ENCODE measurements at regions not wholly inside any gene's neighbourhood (a gene's known extent, or its start where the extent isn't known, plus 50 kb on each side); places are given as distances from the start of the nearest gene placed in this dataset.
A peak's percentile ranks its signal among the peaks of the same experiment; 100 is the strongest.

DNA sequence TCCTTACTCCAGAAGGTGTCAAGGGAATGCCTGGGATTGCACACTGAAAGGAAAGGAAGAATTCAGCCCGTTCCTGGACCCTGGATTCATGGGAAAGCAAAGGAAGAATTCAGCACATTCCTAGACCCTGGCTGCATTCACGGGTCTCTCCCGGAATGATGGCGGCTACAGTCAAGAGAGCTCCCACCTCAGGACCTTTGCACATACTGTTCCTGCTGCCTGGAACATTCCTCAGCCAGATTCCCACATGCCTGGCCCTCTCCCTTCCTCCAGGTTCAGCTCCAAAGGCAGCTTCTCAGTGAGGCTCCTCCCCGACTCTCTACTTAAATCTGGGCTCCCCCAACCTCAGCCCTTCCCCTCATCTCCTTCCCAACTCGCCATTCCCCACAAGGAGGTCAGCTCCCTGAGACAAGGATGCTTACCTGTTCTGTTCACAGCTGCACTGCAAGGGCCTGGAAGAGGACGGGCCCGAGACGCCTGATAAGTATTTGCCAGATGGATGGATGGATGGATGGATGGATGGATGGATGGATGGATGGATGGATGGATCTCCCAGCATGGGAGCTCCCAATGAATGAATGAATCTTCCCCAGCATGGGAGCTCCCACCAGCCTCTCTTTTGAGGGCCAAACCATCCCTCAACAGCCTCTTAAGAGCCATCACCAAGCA lies 77.4 kb downstream of the NCOR2 start:
- no peak for DNase-seq (ENCODE audit: low read depth in 4 of 4, low spot score in 2 of 4)

DNA sequence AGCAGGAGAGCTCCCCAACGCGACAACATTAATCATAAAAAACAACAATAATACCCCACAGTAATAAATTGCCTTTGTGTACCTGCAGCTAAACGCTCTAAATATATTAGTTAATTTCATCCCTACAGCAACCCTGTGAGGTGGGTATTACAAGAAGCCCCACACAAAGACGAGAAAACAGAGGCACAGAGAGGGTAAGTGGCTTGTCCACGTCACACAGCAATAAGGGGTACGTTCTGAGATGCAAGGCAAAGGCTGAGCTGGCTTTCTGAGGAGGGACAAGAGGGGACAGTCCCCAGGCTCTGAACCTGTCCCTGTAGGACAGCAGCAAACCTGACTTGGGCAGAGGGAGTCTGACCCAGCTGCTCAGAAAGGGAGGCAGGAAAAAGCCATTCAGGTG lies 78.2 kb downstream of the NCOR2 start:
- DNase-seq (ENCODE audit: low read depth in 4 of 4, low spot score in 2 of 4), result no peak

DNA sequence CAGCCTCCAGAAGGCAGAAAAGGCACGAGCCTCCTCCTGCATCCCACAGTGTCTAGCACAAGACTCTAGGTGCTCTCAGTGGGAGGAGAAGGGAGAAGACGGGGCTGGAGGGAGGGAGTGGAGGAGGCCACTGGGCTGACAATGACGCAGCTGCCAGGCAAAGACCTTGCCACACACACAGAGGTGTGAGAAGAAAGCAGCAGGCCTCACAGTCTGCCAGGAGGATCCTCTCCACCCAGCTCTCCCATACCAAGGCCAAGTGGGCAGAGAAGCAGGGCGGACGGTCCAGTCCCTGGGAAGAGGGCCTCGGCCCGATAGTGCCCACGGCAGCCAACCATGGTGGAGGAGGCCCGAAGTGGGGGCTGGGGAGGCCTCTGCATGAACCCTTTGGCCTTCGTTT lies 78.9 kb downstream of the NCOR2 start:
- no peak for DNase-seq (ENCODE audit: low read depth in 4 of 4, low spot score in 2 of 4)

- DNase-seq (ENCODE audit: low read depth in 4 of 4, low spot score in 2 of 4), result no peak
Measured at GRCh38 chr12:124487834-124488165, 79.6 kb downstream of the NCOR2 start.

DNA sequence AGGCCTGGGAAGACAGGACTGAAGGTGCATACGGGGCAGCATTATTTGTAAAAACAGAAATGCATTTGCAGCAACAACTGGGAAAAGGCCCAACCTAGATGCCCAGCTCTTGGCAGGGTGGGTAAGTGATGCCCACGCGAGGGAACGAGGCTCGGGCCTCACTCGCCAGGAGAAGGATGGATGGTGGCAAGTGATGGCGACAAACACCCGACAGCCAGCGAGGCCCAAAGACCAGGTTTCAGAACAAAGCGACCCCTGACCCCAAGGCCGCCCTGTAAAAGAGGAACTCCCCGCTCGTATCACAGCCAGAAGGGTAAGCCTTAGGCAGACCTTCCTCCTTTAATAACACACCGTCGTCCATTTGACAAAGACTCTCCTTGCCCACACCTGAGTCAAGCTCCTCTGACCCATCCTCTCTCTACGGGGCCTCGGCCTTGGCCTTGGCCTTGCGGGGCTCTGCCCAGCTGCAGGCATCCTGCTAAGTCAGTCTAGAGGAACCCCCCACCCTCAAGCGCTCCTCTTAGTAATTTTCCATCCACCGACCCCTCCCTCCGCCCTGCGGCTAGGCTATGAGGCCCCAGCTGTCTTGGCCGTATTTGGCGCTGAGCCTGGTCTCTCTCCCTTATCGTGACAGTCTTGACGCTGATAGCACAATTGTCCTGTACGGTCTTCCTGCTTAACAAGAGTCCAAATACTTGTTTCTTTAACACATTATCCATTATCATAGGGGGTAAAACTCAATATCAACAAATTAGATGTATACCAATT lies 80.2 kb downstream of the NCOR2 start:
- DNase-seq (ENCODE audit: low read depth in 4 of 4, low spot score in 2 of 4), result no peak

DNA sequence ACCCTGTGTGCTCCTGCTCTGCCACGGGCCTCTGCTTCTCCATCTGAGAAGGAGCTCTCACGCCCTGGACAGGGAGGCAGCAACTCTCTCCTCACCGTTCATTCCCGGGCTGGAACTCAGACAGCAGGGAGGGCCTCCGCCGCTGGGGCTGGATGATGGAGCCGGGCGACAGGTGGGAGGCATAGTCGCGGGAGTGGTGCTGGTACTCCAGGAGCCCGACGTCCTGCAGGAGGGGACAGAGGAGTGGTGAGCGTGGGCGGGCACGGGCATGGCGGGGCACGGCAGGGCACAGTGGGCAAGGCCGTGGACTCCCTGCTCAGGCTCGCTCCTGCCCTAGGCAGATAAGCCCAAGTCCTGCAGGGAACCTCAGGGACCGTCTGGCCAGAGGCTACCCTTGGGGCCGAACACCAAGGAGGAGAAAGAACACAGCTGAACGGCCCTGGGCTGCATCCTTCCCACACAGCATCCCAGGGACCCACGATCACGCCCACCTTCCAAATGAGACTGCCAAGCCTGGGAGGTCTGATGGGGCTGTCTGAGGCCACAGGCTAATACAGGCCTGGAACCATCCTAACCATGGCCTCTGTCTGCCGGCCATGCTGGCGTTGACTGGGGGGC lies 81.0 kb downstream of the NCOR2 start:
- DNase-seq (ENCODE audit: low read depth in 4 of 4, low spot score in 2 of 4), result no peak

DNA sequence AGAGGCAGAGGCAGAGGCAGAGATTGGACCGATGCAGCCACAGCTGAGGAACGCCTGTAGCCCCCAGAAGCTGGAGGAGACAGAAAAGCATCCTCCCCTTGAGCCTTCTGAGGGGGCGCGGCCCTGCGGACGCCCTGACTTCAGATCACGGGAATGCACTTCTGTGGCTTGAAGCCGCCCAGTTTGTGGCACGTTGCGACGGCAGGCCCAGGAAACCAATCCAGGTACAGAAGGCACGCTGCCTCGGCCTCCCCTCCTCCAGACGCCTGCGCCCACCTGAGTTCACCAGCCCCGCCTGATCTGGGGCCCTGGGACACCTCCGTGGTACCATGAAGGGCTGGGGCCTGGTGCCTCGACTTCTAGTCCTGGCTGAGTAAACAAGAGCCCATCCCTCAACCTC lies 82.0 kb downstream of the NCOR2 start:
- DNase-seq (ENCODE audit: low read depth in 4 of 4, low spot score in 2 of 4), result no peak

DNA sequence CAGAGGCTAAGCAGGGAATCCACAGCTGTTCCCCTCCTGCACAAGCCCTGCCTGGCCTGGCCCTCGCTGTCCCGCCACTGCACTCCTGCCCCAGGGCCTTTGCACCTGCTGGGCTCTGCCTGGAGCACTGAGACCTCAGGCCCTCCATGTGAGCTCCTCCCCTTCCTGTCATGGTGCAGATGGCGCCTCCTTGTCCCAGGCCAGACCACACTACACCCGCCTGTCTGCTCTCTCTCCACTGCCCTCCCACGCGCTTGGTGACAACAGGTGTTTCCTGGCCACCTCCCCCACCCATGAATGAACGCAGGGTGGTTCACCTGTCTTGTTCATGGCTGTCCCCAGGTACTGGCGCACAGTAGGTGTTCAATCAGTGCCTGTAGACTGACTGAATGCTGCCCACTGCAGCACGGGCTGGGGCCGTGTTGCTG lies 82.9 kb downstream of the NCOR2 start:
- DNase-seq (ENCODE audit: low read depth in 4 of 4, low spot score in 2 of 4), result no peak

- DNase-seq (ENCODE audit: low read depth in 4 of 4, low spot score in 2 of 4), result no peak
Measured at GRCh38 chr12:124484067-124484466, 83.3 kb downstream of the NCOR2 start.

GRCh38 chr12:124482901-124483799 lies 84.3 kb downstream of the NCOR2 start:
- DNase-seq (ENCODE audit: low read depth in 4 of 4, low spot score in 2 of 4), result no peak

DNA sequence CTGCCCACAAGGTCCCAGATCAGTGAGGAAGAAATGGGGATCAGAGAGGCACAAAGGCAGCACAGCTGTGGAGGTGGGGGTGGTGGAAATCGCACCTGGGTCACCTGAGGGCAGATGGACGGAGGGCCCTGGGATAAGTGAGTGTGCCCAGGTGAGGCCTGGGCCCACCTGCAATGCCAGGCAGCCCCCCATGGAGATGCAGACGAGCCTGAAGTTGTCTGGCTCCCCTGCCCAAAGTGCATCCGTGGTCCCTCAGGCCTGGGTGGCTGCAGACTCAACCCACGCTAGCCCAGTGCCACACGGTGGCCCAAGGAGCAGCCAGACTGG lies 84.9 kb downstream of the NCOR2 start:
- no peak for DNase-seq (ENCODE audit: low read depth in 4 of 4, low spot score in 2 of 4)

GRCh38 chr12:124481772-124482566 lies 85.4 kb downstream of the NCOR2 start:
- no peak for DNase-seq (ENCODE audit: low read depth in 4 of 4, low spot score in 2 of 4)

GRCh38 chr12:124481257-124481750 lies 86.1 kb downstream of the NCOR2 start:
- no peak for DNase-seq (ENCODE audit: low read depth in 4 of 4, low spot score in 2 of 4)

DNA sequence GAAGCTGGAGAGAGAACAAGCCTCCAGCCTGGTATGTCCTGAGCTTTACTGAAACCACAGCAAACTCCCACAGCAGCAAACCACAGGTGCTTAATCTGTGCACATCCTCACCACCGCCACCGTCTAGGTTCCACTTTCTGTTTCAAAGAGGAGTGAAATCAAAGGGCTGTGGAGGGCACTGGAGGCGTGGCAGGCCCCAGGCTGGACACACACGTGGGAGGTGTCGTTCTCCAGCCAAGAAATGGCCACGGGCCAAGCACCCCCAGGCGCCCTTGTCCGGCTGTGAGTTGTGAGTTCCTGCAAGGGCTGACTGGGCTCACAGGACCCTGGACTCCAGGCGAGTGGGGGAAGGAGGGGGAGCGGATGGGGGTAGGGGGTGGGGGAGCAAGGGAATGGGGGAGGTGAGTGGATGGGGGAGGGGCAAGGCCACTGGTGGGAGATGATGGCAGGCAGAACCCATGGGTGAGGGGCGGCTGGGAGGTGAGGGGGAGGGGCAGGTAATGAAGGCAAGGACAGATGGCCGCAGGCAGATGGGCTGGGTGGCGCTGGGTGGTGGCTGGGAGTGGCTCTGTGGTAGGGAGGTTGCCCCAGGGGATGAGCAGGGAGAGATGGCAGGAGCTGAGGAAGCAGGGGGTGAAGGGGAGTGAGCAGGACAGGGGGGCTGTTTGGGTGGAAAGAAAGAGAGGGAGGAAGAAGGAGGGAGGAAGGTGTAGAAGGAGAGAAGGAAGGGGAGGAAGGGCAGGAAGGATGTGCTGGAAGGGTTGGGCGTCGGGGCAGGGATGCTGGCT lies 86.7 kb downstream of the NCOR2 start:
- peak in 1 of 4 donors; percentile 65 for DNase-seq (ENCODE audit: low read depth in 4 of 4, low spot score in 2 of 4)

DNA sequence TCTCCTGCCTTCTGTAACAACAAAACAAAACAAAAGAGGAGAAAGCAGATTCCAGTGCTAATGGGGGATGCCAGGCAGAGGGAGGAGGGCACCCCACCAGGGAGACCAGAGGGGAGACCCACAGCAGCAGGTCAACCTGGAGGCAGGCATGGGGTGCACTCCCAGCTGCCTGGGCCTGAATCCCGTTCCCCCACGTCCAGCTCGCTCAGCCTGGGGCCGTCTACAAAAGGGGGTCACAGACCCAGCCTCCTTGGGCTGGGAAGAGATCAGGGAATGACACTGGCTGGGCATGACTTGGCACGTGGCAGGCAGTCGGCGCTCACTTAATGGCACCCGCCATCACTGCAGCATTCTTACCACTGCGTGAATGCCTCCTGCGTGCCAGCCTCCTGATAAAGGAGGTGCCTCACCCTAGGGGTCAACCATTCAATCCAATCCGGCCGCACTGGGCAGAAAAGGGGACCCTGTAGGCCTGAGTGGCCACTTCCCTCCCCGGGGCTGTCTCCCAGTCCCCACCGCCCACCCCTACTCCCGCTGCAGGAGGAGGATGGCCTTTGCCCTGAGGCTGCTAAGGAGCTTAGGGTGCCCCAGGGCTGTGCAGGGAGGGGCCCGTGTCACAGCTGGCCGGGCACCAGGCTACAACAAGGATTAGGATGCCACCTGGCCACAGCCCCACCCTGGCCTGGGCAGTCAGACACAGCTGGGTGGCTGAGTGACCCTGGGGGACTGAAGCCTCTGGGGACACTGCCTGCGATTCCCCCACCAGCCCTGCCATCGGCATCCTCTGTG lies 87.5 kb downstream of the NCOR2 start:
- no peak for DNase-seq (ENCODE audit: low read depth in 4 of 4, low spot score in 2 of 4)

- no peak for DNase-seq (ENCODE audit: low read depth in 4 of 4, low spot score in 2 of 4)
Measured at GRCh38 chr12:124478985-124479645, 88.3 kb downstream of the NCOR2 start.

GRCh38 chr12:124478416-124478815 lies 89.0 kb downstream of the NCOR2 start:
- no peak for DNase-seq (ENCODE audit: low read depth in 4 of 4, low spot score in 2 of 4)

Data from left renal cortex interstitium (tissue), 4 donors.